DMS114 treated with DMSO at 0.1 percent for 48 hours (cell line): ENCODE measurements at regions not wholly inside any gene's neighbourhood (a gene's known extent, or its start where the extent isn't known, plus 50 kb on each side); places are given as distances from the start of the nearest gene placed in this dataset.

Experiments used
- DNase-seq: peaks from one replicate; lab custom pipeline; 2025; ENCODE audit not compliant: unreplicated experiment; lab: John Stamatoyannopoulos, UW

- DNase-seq, result no peak
These were observed 53.4 kb upstream of the DLK1 start for GRCh38 chr14:100673085-100673806.

GRCh38 chr14:100673807-100674154 lies 52.9 kb upstream of the DLK1 start:
- no peak for DNase-seq

DNA sequence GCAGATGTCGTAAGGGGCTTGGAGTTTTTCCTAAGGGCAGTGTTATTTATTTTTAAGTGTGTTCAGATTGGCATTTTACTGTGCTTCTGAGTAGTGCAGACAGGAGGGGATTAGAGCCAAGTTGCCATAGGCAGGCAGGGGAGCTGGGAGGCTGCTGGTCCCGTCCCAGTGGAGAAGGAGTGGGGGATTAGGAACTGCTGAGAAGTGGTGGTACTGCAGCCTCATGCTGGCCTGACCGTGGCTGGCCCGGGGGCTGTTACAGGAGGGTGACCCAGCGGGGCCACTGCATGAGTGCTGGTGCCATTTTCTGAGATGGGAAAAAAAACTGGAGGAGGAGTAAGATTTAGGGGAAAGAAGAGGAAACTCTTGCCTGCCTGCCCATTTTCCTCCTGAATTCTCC lies 52.3 kb upstream of the DLK1 start:
- DNase-seq, result no peak

DNA sequence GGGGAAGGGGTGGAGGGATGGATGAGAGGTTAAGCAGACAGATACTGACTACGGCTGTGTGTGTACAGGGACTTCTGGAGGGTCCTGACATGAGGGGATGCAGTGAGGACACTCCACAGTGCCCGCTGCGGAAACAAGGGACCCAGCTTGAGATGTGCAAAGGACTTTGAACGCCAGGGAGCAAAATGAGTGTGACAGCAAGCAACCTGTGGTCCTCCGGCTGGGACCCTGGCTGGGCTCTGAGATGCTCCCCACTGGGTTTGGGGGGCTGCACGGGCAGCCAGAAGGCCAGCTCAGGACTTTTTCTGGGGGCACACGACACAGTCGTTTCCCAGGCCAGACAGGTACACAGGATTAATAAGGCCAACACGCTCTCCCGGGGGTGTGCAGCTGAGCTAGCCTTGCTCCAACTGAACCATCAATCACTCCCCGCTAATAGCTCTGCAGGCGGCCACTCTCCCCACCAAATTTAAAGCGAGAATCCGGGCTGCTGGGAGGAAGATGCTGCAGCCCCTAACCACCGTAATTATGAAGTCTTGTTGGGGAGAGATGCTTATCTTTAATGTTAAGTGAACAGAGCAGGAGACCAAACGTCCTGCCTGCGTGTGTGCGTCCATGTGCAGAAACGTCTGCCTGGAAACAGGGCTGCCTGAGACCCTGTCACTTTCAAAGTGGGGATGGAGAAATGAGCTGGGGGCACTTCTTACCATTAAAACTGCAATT lies 51.6 kb upstream of the DLK1 start:
- no peak for DNase-seq

- no peak for DNase-seq
These were observed 50.7 kb upstream of the DLK1 start for GRCh38 chr14:100675699-100676684.
